H9 (cell line): ENCODE measurements at regions not wholly inside any gene's neighbourhood (a gene's known extent, or its start where the extent isn't known, plus 50 kb on each side); places are given as distances from the start of the nearest gene placed in this dataset.

Source experiments
- DNase-seq: peaks from one replicate; pipeline ENCODE4 v3.0.0-alpha.2; 2017
- H2AFZ ChIP-seq: one replicate; pipeline ENCODE4 v1.6.1; 2013; ENCODE audit warnings: mild to moderate bottlenecking, low read length, control low read depth, moderate library complexity
- H2AK5ac ChIP-seq: 2 replicates; pipeline ENCODE4 v1.6.1; 2013; ENCODE audit warnings: low read length, control low read depth, mixed read lengths; ENCODE audit not compliant: insufficient read length
- H2BK120ac ChIP-seq: one replicate; pipeline ENCODE4 v1.6.1; 2013; ENCODE audit warnings: low read depth, mild to moderate bottlenecking, low read length, control low read depth, inconsistent platforms; ENCODE audit not compliant: poor library complexity, severe bottlenecking
- H2BK12ac ChIP-seq: 2 replicates; pipeline ENCODE4 v1.6.1; 2013; ENCODE audit warnings: low read length, control low read depth, mixed read lengths, low read depth; ENCODE audit not compliant: insufficient read length
- H2BK15ac ChIP-seq: 2 replicates; pipeline ENCODE4 v1.6.1; 2013; ENCODE audit warnings: low read depth, low read length, control low read depth
- H2BK20ac ChIP-seq: one replicate; pipeline ENCODE4 v1.6.1; 2013; ENCODE audit warnings: low read depth, mild to moderate bottlenecking, low read length, control low read depth, inconsistent platforms; ENCODE audit not compliant: poor library complexity, severe bottlenecking
- H2BK5ac ChIP-seq: 2 replicates; pipeline ENCODE4 v1.6.1; 2013; ENCODE audit warnings: low read length, control low read depth, mixed read lengths; ENCODE audit not compliant: insufficient read length
- H3K14ac ChIP-seq: 2 replicates; pipeline ENCODE4 v1.6.1; 2013; ENCODE audit warnings: low read length, control low read depth; ENCODE audit not compliant: insufficient read depth
- H3K18ac ChIP-seq: 2 replicates; pipeline ENCODE4 v1.6.1; 2013; ENCODE audit warnings: low read depth, mild to moderate bottlenecking, mixed read lengths, low read length, control low read depth; ENCODE audit not compliant: insufficient read length
- H3K23ac ChIP-seq: 2 replicates; pipeline ENCODE4 v1.6.1; 2013; ENCODE audit warnings: low read length, control low read depth, mixed read lengths, low read depth; ENCODE audit not compliant: insufficient read length
- H3K23me2 ChIP-seq: 2 replicates; pipeline ENCODE4 v1.6.1; 2013; ENCODE audit warnings: low read depth, mild to moderate bottlenecking, mixed read lengths, low read length, control low read depth; ENCODE audit not compliant: insufficient read length, poor library complexity, severe bottlenecking
- H3K27ac ChIP-seq: 2 replicates; pipeline ENCODE4 v1.5.1; 2013; ENCODE audit warnings: low read length, control low read depth, mixed read lengths, low read depth; ENCODE audit not compliant: insufficient read length
- H3K27me3 ChIP-seq: 2 replicates; pipeline ENCODE4 v1.6.1; 2013; ENCODE audit warnings: low read length, control low read depth, inconsistent platforms; ENCODE audit not compliant: insufficient read depth
- H3K4ac ChIP-seq: 2 replicates; pipeline ENCODE4 v1.6.1; 2013; ENCODE audit warnings: low read depth, mild to moderate bottlenecking, control low read depth, inconsistent platforms, low read length, moderate library complexity
- H3K4me1 ChIP-seq: 2 replicates; pipeline ENCODE4 v1.6.1; 2013; ENCODE audit warnings: low read length, control low read depth, inconsistent platforms; ENCODE audit not compliant: insufficient read depth
- H3K4me2 ChIP-seq: 2 replicates; pipeline ENCODE4 v1.6.1; 2013; ENCODE audit warnings: low read length, control low read depth, mixed read lengths; ENCODE audit not compliant: insufficient read length, insufficient read depth
- H3K56ac ChIP-seq: 2 replicates; pipeline ENCODE4 v1.6.1; 2013; ENCODE audit warnings: low read depth, mild to moderate bottlenecking, mixed read lengths, low read length, control low read depth; ENCODE audit not compliant: insufficient read length
- H3K79me1 ChIP-seq: 2 replicates; pipeline ENCODE4 v1.6.1; 2013; ENCODE audit warnings: low read depth, mild to moderate bottlenecking, moderate library complexity, low read length, control low read depth, inconsistent platforms; ENCODE audit not compliant: insufficient read depth, poor library complexity, severe bottlenecking
- H3K79me2 ChIP-seq: 2 replicates; pipeline ENCODE4 v1.6.1; 2013; ENCODE audit warnings: low read length, control low read depth, inconsistent platforms; ENCODE audit not compliant: insufficient read depth
- H3K9ac ChIP-seq: 2 replicates; pipeline ENCODE4 v1.6.1; 2013; ENCODE audit warnings: low read length, control low read depth, mixed read lengths; ENCODE audit not compliant: insufficient read length; ENCODE audit errors: extremely low read depth
- H3K9me3 ChIP-seq: one replicate; pipeline ENCODE4 v1.6.1; 2013; ENCODE audit warnings: low read depth, low read length, inconsistent platforms; ENCODE audit not compliant: control insufficient read depth
- H3T11ph ChIP-seq: one replicate; pipeline ENCODE4 v1.6.1; 2013; ENCODE audit warnings: mild to moderate bottlenecking, low read length, control low read depth, inconsistent platforms
- H4K20me1 ChIP-seq: one replicate; pipeline ENCODE4 v1.6.1; 2013; ENCODE audit not compliant: control insufficient read depth, insufficient read length, insufficient read depth
- H4K5ac ChIP-seq: 2 replicates; pipeline ENCODE4 v1.6.1; 2013; ENCODE audit warnings: low read depth, mild to moderate bottlenecking, mixed read lengths, low read length, control low read depth; ENCODE audit not compliant: insufficient read length
- H4K8ac ChIP-seq: replicated peaks from 2 replicates; pipeline ENCODE4 v1.6.1; 2013; ENCODE audit warnings: low read length, control low read depth, mixed read lengths, low read depth; ENCODE audit not compliant: insufficient read length
- H4K91ac ChIP-seq: 2 replicates; pipeline ENCODE4 v1.6.1; 2013; ENCODE audit warnings: low read depth, mild to moderate bottlenecking, moderate library complexity, mixed read lengths, low read length, control low read depth; ENCODE audit not compliant: insufficient read length
- H3K27ac Mint-ChIP-seq, 3 experiments: 2 replicates in 2 of 3; 3 replicates in 1 of 3; pipeline ENCODE4 v1.8.0; 2020 to 2021; ENCODE audit warnings: mixed read lengths in 3 of 3, mild to moderate bottlenecking in 1 of 3, moderate library complexity in 1 of 3
- H3K27me3 Mint-ChIP-seq: 2 replicates; pipeline ENCODE4 v1.8.0; 2021; ENCODE audit warnings: low read depth, mild to moderate bottlenecking, moderate library complexity, mixed read lengths
- H3K36me3 Mint-ChIP-seq, 3 experiments: 2 replicates in 2 of 3; 3 replicates in 1 of 3; pipeline ENCODE4 v1.8.0; 2020 to 2021; ENCODE audit warnings: low read depth in 3 of 3, mixed read lengths in 3 of 3; ENCODE audit not compliant: insufficient read depth in 1 of 3
- H3K4me1 Mint-ChIP-seq, 2 experiments: 2 replicates each; pipeline ENCODE4 v1.8.0; 2020; ENCODE audit warnings: mixed read lengths in 2 of 2
- H3K4me3 Mint-ChIP-seq, 2 experiments: 2 replicates in 1 of 2; 3 replicates in 1 of 2; pipeline ENCODE4 v1.8.0; 2020 to 2021; ENCODE audit warnings: mild to moderate bottlenecking in 2 of 2, mixed read lengths in 2 of 2, moderate library complexity in 1 of 2
- H3K9me3 Mint-ChIP-seq, 2 experiments: 2 replicates in 1 of 2; 3 replicates in 1 of 2; pipeline ENCODE4 v1.8.0; 2020; ENCODE audit warnings: mild to moderate bottlenecking in 2 of 2, mixed read lengths in 2 of 2, moderate library complexity in 1 of 2
- WGBS: extraction: QIAGEN DNeasy Blood & Tissue Kit; methylation state at CpG from one replicate; pipeline ENCODE4 v1.1.7; 2013; ENCODE audit warnings: missing lambda C conversion rate, low lambda C conversion rate, mixed read lengths; ENCODE audit not compliant: insufficient read length; ENCODE audit errors: extremely low coverage; 5-methylcytosine and 5-hydroxymethylcytosine counted together
- TF ChIP-seq, protein P1 (sequence below): fragments of 200-600 bp; sonication (generic); conservative IDR thresholded peaks from 3 replicates; pipeline ENCODE4 v1.8.0; 2021; ENCODE audit warnings: antibody characterized with exemption, mild to moderate bottlenecking

- Histone ChIP-seq H3K56ac (no peak overlapping the region), H3K27me3 (no peaks in the 10 kb centered on the region), H4K8ac (no peak overlapping the region), H3K4me2 (no peak overlapping the region), H2BK15ac (no peak overlapping the region), H2AK5ac (no peak overlapping the region), H4K20me1 (no peaks in the 10 kb centered on the region), H3K4me1 (no peaks in the 10 kb centered on the region), H3K79me2 (no peaks in the 10 kb centered on the region), H3K23ac (no peak overlapping the region), H2BK5ac (no peak overlapping the region), H4K91ac (no peak overlapping the region), H2BK120ac (no peak overlapping the region), H3K18ac (no peak overlapping the region), H2BK20ac (no peak overlapping the region), H3K23me2 (no peaks in the 10 kb centered on the region), H2BK12ac (no peak overlapping the region), H3K9ac (no peak overlapping the region), H3K9me3 (no peaks in the 10 kb centered on the region), H2AFZ (no peak overlapping the region), H3K27ac (no peak overlapping the region), H3K4ac (no peak overlapping the region), H3T11ph (no peak overlapping the region), H4K5ac (no peak overlapping the region), H3K14ac (no peak overlapping the region), H3K79me1 (no peaks in the 10 kb centered on the region)
- H3K4me3 Mint-ChIP-seq = no peak overlapping the region
- WGBS = no CpG with 5 or more reads among the region's 1 CpG
- H3K27me3 Mint-ChIP-seq = no peaks in the 10 kb centered on the region
- no peaks in the 10 kb centered on the region for H3K4me1 Mint-ChIP-seq
- no peaks in the 10 kb centered on the region for H3K36me3 Mint-ChIP-seq
- TF ChIP-seq, protein P1, sequence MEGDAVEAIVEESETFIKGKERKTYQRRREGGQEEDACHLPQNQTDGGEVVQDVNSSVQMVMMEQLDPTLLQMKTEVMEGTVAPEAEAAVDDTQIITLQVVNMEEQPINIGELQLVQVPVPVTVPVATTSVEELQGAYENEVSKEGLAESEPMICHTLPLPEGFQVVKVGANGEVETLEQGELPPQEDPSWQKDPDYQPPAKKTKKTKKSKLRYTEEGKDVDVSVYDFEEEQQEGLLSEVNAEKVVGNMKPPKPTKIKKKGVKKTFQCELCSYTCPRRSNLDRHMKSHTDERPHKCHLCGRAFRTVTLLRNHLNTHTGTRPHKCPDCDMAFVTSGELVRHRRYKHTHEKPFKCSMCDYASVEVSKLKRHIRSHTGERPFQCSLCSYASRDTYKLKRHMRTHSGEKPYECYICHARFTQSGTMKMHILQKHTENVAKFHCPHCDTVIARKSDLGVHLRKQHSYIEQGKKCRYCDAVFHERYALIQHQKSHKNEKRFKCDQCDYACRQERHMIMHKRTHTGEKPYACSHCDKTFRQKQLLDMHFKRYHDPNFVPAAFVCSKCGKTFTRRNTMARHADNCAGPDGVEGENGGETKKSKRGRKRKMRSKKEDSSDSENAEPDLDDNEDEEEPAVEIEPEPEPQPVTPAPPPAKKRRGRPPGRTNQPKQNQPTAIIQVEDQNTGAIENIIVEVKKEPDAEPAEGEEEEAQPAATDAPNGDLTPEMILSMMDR = peak; percentile 59
- peaks cover 0 to 3% of the 10 kb centered on the region in 2 experiments; a peak in 1 of 5 replicates for H3K9me3 Mint-ChIP-seq
- no peak for DNase-seq
- H3K27ac Mint-ChIP-seq = no peak overlapping the region
These were observed 247.3 kb upstream of the SUCLG2 start for GRCh38 chr3:67901681-67902080.
